Neutrophil (primary cell): ENCODE measurements at regions not wholly inside any gene's neighbourhood (a gene's known extent, or its start where the extent isn't known, plus 50 kb on each side); places are given as distances from the start of the nearest gene placed in this dataset.

Experiments
- H3K27ac ChIP-seq: fragments of 200-600 bp; sonication (generic); 2 replicates; pipeline ENCODE4 v1.5.1; 2016; ENCODE audit warnings: mild to moderate bottlenecking, moderate library complexity
- H3K27me3 ChIP-seq: fragments of 200-600 bp; sonication (generic); 2 replicates; pipeline ENCODE4 v1.6.0; 2016; ENCODE audit warnings: mild to moderate bottlenecking
- H3K36me3 ChIP-seq: fragments of 200-600 bp; sonication (generic); 2 replicates; pipeline ENCODE4 v1.5.1; 2017
- H3K4me1 ChIP-seq, 2 experiments: fragments of 200-600 bp in 1 of 2; sonication (generic) in 1 of 2; 1 replicate in 1 of 2; 2 replicates in 1 of 2; pipeline versions ENCODE4 v1.5.1 to v1.6.1; 2013 to 2016; ENCODE audit warnings: low read depth in 1 of 2, low read length in 1 of 2, mild to moderate bottlenecking in 1 of 2, moderate library complexity in 1 of 2; ENCODE audit not compliant: control insufficient read depth in 1 of 2, insufficient read depth in 1 of 2
- H3K4me3 ChIP-seq, 2 experiments: fragments of 200-600 bp in 1 of 2; sonication (generic) in 1 of 2; 1 replicate in 1 of 2; 2 replicates in 1 of 2; pipeline ENCODE4 v1.5.1; 2013 to 2016; ENCODE audit warnings: low read depth in 1 of 2, low read length in 1 of 2, mild to moderate bottlenecking in 1 of 2, moderate library complexity in 1 of 2
- H3K9me3 ChIP-seq: fragments of 200-600 bp; sonication (generic); 2 replicates; pipeline ENCODE4 v1.5.1; 2016
- TF ChIP-seq, protein P1 (sequence below): fragments of 200-600 bp; sonication (generic); IDR thresholded peaks from 2 replicates; pipeline ENCODE4 v1.5.1; 2016; ENCODE audit warnings: antibody characterized with exemption

DNA sequence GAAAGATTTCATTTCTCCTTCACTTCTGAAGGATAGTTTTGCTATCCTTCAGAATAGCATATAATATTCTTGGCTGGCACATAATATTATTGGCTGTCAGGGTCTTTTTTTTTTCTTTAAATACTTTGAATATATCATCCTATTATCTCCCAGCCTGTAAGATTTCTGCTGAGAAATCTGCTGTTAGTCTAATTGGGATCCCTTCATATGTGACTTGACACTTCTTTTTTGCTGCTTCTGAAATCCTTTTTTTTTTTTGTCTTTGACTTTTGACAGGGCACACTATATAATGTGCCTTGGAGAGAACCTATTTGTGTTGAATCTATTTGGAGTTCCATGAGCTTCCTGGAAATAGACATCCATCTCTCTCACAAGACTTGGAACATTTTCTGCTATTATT is 136.9 kb upstream of the UBL3 start:
- H3K36me3 ChIP-seq, result no peaks in the 10 kb centered on the region
- no peak overlapping the region for H3K27ac ChIP-seq
- no peak overlapping the region for H3K4me3 ChIP-seq
- H3K4me1 ChIP-seq, result no peaks in the 10 kb centered on the region
- no peaks in the 10 kb centered on the region for H3K27me3 ChIP-seq
- peaks cover 5% of the 10 kb centered on the region for H3K9me3 ChIP-seq
- TF ChIP-seq, protein P1, sequence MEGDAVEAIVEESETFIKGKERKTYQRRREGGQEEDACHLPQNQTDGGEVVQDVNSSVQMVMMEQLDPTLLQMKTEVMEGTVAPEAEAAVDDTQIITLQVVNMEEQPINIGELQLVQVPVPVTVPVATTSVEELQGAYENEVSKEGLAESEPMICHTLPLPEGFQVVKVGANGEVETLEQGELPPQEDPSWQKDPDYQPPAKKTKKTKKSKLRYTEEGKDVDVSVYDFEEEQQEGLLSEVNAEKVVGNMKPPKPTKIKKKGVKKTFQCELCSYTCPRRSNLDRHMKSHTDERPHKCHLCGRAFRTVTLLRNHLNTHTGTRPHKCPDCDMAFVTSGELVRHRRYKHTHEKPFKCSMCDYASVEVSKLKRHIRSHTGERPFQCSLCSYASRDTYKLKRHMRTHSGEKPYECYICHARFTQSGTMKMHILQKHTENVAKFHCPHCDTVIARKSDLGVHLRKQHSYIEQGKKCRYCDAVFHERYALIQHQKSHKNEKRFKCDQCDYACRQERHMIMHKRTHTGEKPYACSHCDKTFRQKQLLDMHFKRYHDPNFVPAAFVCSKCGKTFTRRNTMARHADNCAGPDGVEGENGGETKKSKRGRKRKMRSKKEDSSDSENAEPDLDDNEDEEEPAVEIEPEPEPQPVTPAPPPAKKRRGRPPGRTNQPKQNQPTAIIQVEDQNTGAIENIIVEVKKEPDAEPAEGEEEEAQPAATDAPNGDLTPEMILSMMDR, result no peak

DNA sequence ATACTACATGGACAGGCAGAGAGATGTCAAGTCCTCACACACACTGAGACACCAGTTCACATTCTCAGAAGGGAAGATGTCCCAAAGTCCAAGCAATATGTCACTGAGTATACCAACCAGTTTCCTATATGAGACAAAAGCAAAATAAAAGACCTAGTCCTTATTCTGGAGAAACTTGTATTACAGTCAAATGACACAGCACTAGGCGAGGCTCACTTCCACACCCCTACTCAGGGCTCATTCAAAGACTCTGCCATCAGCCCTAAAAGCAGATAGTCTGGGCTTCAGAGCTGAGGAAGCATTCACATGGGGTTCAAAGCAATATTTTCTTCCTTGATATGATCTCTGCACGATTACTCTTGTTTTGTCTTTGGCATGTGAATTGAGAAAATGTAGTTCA is 129.9 kb upstream of the UBL3 start:
- TF ChIP-seq, protein P1, result no peak
- H3K27me3 ChIP-seq, result no peaks in the 10 kb centered on the region
- no peaks in the 10 kb centered on the region for H3K9me3 ChIP-seq
- H3K4me1 ChIP-seq, result no peaks in the 10 kb centered on the region
- H3K4me3 ChIP-seq, result no peak overlapping the region
- H3K36me3 ChIP-seq, result no peaks in the 10 kb centered on the region
- H3K27ac ChIP-seq, result no peak overlapping the region

DNA sequence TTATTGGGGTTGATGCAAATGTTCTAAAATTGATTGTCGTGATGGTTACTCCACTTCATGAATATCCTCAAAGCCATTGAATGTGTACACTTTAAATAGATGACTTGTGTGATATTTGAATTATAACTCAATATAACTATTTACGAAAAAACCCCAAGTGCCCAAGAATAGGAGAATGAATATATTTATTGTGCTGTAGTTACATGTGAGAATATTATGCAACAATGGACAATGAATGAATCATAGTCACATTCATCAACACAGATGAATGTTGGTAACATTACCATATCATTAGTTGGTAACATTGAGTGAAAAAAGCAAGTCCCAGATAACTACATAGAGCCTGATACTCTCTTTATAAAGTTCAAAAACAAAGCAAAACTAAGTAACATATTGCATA is 127.8 kb upstream of the UBL3 start:
- Histone ChIP-seq H3K36me3 (no peaks in the 10 kb centered on the region), H3K27me3 (no peaks in the 10 kb centered on the region), H3K9me3 (no peaks in the 10 kb centered on the region), H3K4me1 (no peaks in the 10 kb centered on the region), H3K4me3 (no peak overlapping the region), H3K27ac (no peak overlapping the region)
- TF ChIP-seq, protein P1, result no peak

DNA sequence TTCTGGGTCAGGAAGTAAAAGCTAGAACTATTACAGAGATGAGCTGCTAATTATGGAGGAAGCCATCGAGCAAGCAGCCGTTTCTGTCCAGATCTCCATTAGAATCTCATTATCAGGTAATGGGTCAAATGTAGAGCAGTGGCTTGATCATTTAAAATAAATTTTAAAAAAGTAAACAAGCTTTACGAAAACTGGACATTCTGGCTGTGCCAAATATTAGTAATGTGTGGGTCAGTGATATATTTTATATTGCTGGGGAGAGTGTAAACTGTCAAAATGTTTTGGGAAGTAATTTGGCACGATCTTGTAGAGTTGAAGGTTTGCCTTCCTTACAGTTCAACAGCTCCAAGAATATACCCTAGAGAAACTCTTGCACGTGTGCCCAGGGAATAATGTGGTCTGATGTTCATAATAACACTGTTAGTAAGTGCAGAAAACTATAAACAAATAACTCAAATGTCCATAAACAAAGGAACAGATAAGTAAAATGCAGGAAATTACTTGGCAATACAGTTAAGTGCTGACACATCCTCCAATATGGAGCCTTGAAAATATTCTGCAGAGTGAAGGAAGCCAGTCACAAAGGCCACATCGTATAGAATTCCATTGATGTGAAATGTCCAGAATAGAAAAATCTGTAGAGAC is 127.2 kb upstream of the UBL3 start:
- Histone ChIP-seq H3K27ac (no peak overlapping the region), H3K4me1 (no peaks in the 10 kb centered on the region), H3K36me3 (no peaks in the 10 kb centered on the region), H3K27me3 (no peaks in the 10 kb centered on the region), H3K4me3 (no peak overlapping the region), H3K9me3 (no peaks in the 10 kb centered on the region)
- TF ChIP-seq, protein P1, result no peak

DNA sequence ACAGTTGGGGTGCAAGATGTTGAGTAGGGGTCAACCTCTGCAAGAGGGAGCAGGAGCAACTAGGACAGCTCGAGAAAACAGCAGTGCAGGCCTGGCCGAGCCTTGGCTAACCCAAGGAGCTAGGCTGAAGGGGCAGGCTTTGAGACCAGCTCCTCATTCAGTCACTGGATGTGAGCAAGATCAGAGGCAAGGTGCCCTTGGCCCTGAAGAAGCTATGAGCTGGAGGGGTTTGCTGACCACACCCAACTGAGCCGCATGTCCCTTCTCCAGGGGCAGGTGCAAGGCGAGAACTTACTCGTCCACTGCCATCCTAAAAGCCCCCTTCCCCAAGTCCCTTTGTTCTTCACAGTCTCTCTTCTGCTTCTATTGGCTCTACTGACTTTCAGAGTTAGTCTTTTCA is 126.1 kb upstream of the UBL3 start:
- Histone ChIP-seq H3K36me3 (no peaks in the 10 kb centered on the region), H3K4me3 (no peak overlapping the region), H3K9me3 (no peaks in the 10 kb centered on the region), H3K27me3 (no peaks in the 10 kb centered on the region), H3K27ac (no peak overlapping the region), H3K4me1 (no peaks in the 10 kb centered on the region)
- TF ChIP-seq, protein P1, result no peak

DNA sequence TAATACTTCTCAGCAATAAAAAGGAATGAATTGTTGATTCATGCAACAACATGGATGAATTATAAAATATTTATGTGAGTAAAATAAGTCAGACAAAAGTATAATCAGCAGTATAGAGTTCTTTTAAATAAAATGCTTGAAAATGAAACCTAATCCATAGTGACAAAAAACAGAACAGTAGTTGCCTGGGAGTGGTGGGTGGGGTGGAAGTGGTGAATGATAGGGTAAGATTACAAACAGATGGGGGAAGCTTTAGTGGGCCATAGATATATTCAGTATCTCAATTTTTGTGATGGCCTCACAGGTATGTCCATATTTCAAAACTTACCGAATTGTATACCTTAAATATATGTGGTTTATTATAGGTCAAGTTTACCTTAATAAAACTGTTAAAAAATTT is 124.9 kb upstream of the UBL3 start:
- H3K36me3 ChIP-seq, result no peaks in the 10 kb centered on the region
- no peaks in the 10 kb centered on the region for H3K27me3 ChIP-seq
- no peaks in the 10 kb centered on the region for H3K9me3 ChIP-seq
- TF ChIP-seq, protein P1, result no peak
- H3K4me1 ChIP-seq, result no peaks in the 10 kb centered on the region
- H3K27ac ChIP-seq, result no peak overlapping the region
- no peak overlapping the region for H3K4me3 ChIP-seq
